GM23248 (cell line): ENCODE measurements at regions not wholly inside any gene's neighbourhood (a gene's known extent, or its start where the extent isn't known, plus 50 kb on each side); places are given as distances from the start of the nearest gene placed in this dataset.

Source experiments
- DNase-seq: peaks from one replicate; pipeline ENCODE4 v3.0.0-alpha.2; 2015
- H2AFZ ChIP-seq: fragments of 200-600 bp; sonication (generic); 2 replicates; pipeline ENCODE4 v1.6.1; 2016; ENCODE audit warnings: antibody characterized with exemption
- H3F3A ChIP-seq: fragments of 200-600 bp; sonication (generic); 2 replicates; pipeline ENCODE4 v1.6.1; 2016; ENCODE audit warnings: mild to moderate bottlenecking, antibody characterized with exemption, mixed run types; ENCODE audit not compliant: insufficient read depth
- H3K27ac ChIP-seq: fragments of 200-600 bp; sonication (generic); 2 replicates; pipeline ENCODE4 v1.5.1; 2016; ENCODE audit warnings: mild to moderate bottlenecking
- H3K27me3 ChIP-seq: fragments of 200-600 bp; sonication (generic); replicated peaks from 2 replicates; pipeline ENCODE4 v1.6.1; 2016; ENCODE audit warnings: mild to moderate bottlenecking; ENCODE audit not compliant: insufficient read depth
- H3K36me3 ChIP-seq: fragments of 200-600 bp; sonication (generic); 2 replicates; pipeline ENCODE4 v1.6.1; 2016; ENCODE audit warnings: low read depth, mild to moderate bottlenecking
- H3K4me1 ChIP-seq: fragments of 200-600 bp; sonication (generic); 2 replicates; pipeline ENCODE4 v1.6.1; 2016; ENCODE audit warnings: mild to moderate bottlenecking; ENCODE audit not compliant: insufficient read depth
- H3K4me2 ChIP-seq: fragments of 200-600 bp; sonication (generic); one replicate; pipeline ENCODE4 v1.6.1; 2016; ENCODE audit warnings: mild to moderate bottlenecking; ENCODE audit not compliant: unreplicated experiment
- H3K4me3 ChIP-seq: fragments of 200-600 bp; sonication (generic); 2 replicates; pipeline ENCODE4 v1.5.1; 2016; ENCODE audit warnings: mild to moderate bottlenecking
- H3K79me2 ChIP-seq: fragments of 200-600 bp; sonication (generic); 2 replicates; pipeline ENCODE4 v1.6.1; 2016; ENCODE audit warnings: mild to moderate bottlenecking; ENCODE audit not compliant: insufficient read depth
- H3K9ac ChIP-seq: fragments of 200-600 bp; sonication (generic); 2 replicates; pipeline ENCODE4 v1.6.1; 2016; ENCODE audit warnings: mild to moderate bottlenecking
- H3K9me2 ChIP-seq: fragments of 200-600 bp; sonication (generic); 2 replicates; pipeline ENCODE4 v1.6.1; 2016; ENCODE audit warnings: mixed run types, mild to moderate bottlenecking, moderate library complexity; ENCODE audit not compliant: insufficient read depth
- H3K9me3 ChIP-seq: fragments of 200-600 bp; sonication (generic); one replicate; pipeline ENCODE4 v1.6.1; 2017; ENCODE audit warnings: low read depth
- H4K20me1 ChIP-seq: fragments of 200-600 bp; sonication (generic); 2 replicates; pipeline ENCODE4 v1.6.0; 2016; ENCODE audit not compliant: insufficient read depth
- EZH2 ChIP-seq: fragments of 200-600 bp; sonication (generic); IDR thresholded peaks from 2 replicates; pipeline ENCODE4 v1.6.1; 2018; ENCODE audit warnings: antibody characterized with exemption, mild to moderate bottlenecking; ENCODE audit not compliant: insufficient read depth, poor library complexity, severe bottlenecking
- EZH2phosphoT487 ChIP-seq: fragments of 200-600 bp; sonication (generic); IDR thresholded peaks from 2 replicates; pipeline ENCODE4 v1.6.1; 2018; ENCODE audit warnings: antibody characterized with exemption, moderate library complexity, mild to moderate bottlenecking, low read depth; ENCODE audit not compliant: insufficient read depth
- WGBS, 2 experiments: methylation state at CpG; one replicate each; pipeline ENCODE4 v1.1.6; 2015 to 2017; ENCODE audit warnings: low lambda C conversion rate in 2 of 2, low coverage in 1 of 2; ENCODE audit errors: missing lambda C conversion rate in 2 of 2; 5-methylcytosine and 5-hydroxymethylcytosine counted together
- in situ Hi-C: fragments of 300-500 bp; cut with MboI; formaldehyde crosslinking; loops from 2 replicates; pipeline ENCODE4 v1.15.0; 2020

- Histone ChIP-seq H3K27me3 (no peaks in the 10 kb centered on the region), H3K4me2 (no peak overlapping the region), H3K79me2 (no peaks in the 10 kb centered on the region), H3K36me3 (no peaks in the 10 kb centered on the region), H3K27ac (no peak overlapping the region), H3F3A (no peaks in the 10 kb centered on the region), H3K9me3 (no peaks in the 10 kb centered on the region), H3K9me2 (no peaks in the 10 kb centered on the region), H3K9ac (no peak overlapping the region), H3K4me1 (no peaks in the 10 kb centered on the region), H3K4me3 (no peak overlapping the region), H4K20me1 (no peaks in the 10 kb centered on the region), H2AFZ (no peak overlapping the region)
- TF ChIP-seq EZH2 = no peak
- no peak for TF ChIP-seq EZH2phosphoT487
- in situ Hi-C loops = no loop called here
- DNase-seq = no peak
These were observed 94.8 kb upstream of the ATP2B1 start for GRCh38 chr12:89803412-89803811.

GRCh38 chr12:89801284-89801683, 92.6 kb upstream of the ATP2B1 start:
- Histone ChIP-seq H3F3A (no peaks in the 10 kb centered on the region), H3K27ac (no peak overlapping the region), H3K4me1 (no peaks in the 10 kb centered on the region), H4K20me1 (no peaks in the 10 kb centered on the region), H3K4me3 (no peak overlapping the region), H3K9me2 (no peaks in the 10 kb centered on the region), H3K36me3 (no peaks in the 10 kb centered on the region), H2AFZ (no peak overlapping the region), H3K27me3 (no peaks in the 10 kb centered on the region), H3K4me2 (no peak overlapping the region), H3K9me3 (no peaks in the 10 kb centered on the region), H3K9ac (no peak overlapping the region), H3K79me2 (no peaks in the 10 kb centered on the region)
- in situ Hi-C loops = no loop called here
- no peak for DNase-seq
- TF ChIP-seq EZH2 = no peak
- no peak for TF ChIP-seq EZH2phosphoT487
- 85 to 90% methylated on average over 2 of the region's 2 CpGs for WGBS, 2 experiments

GRCh38 chr12:89800435-89800834, 91.8 kb upstream of the ATP2B1 start:
- H3K4me3 ChIP-seq = no peak overlapping the region
- H3K27me3 ChIP-seq = no peaks in the 10 kb centered on the region
- in situ Hi-C loops = no loop called here
- no peaks in the 10 kb centered on the region for H3K9me2 ChIP-seq
- H3K4me2 ChIP-seq = no peak overlapping the region
- no peak overlapping the region for H3K27ac ChIP-seq
- H3K9ac ChIP-seq = no peak overlapping the region
- no peak overlapping the region for H2AFZ ChIP-seq
- DNase-seq = no peak
- no peaks in the 10 kb centered on the region for H3K4me1 ChIP-seq
- no peaks in the 10 kb centered on the region for H3F3A ChIP-seq
- no peaks in the 10 kb centered on the region for H3K79me2 ChIP-seq
- no peaks in the 10 kb centered on the region for H3K36me3 ChIP-seq
- H3K9me3 ChIP-seq = no peaks in the 10 kb centered on the region
- no peaks in the 10 kb centered on the region for H4K20me1 ChIP-seq
- TF ChIP-seq EZH2 = no peak
- TF ChIP-seq EZH2phosphoT487 = no peak

- TF ChIP-seq EZH2 (no peak), EZH2phosphoT487 (no peak)
- DNase-seq = no peak
- H3K9me2 ChIP-seq = no peaks in the 10 kb centered on the region
- no peaks in the 10 kb centered on the region for H3K27me3 ChIP-seq
- H3K27ac ChIP-seq = no peak overlapping the region
- H3K4me2 ChIP-seq = no peak overlapping the region
- H2AFZ ChIP-seq = no peak overlapping the region
- no peaks in the 10 kb centered on the region for H3K36me3 ChIP-seq
- no peaks in the 10 kb centered on the region for H3K9me3 ChIP-seq
- H3K9ac ChIP-seq = no peak overlapping the region
- H3F3A ChIP-seq = no peaks in the 10 kb centered on the region
- H3K4me1 ChIP-seq = no peaks in the 10 kb centered on the region
- H3K4me3 ChIP-seq = no peak overlapping the region
- in situ Hi-C loops = no loop called here
- 79 to 84% methylated on average over 3 of the region's 3 CpGs for WGBS, 2 experiments
- H3K79me2 ChIP-seq = no peaks in the 10 kb centered on the region
- H4K20me1 ChIP-seq = no peaks in the 10 kb centered on the region
These were observed 90.7 kb upstream of the ATP2B1 start for GRCh38 chr12:89799316-89799715.

GRCh38 chr12:89797436-89797835, 88.8 kb upstream of the ATP2B1 start:
- no peak for TF ChIP-seq EZH2phosphoT487
- no peak for TF ChIP-seq EZH2
- no peak overlapping the region for H3K4me3 ChIP-seq
- no peaks in the 10 kb centered on the region for H3F3A ChIP-seq
- no peak overlapping the region for H2AFZ ChIP-seq
- H4K20me1 ChIP-seq = no peaks in the 10 kb centered on the region
- no peak overlapping the region for H3K27ac ChIP-seq
- no peak overlapping the region for H3K9ac ChIP-seq
- H3K79me2 ChIP-seq = no peaks in the 10 kb centered on the region
- no peak overlapping the region for H3K4me2 ChIP-seq
- DNase-seq = no peak
- WGBS, 2 experiments = 88 to 100% methylated on average over 2 of the region's 2 CpGs
- H3K9me3 ChIP-seq = no peaks in the 10 kb centered on the region
- no peaks in the 10 kb centered on the region for H3K27me3 ChIP-seq
- in situ Hi-C loops = no loop called here
- H3K36me3 ChIP-seq = no peaks in the 10 kb centered on the region
- H3K9me2 ChIP-seq = no peaks in the 10 kb centered on the region
- no peaks in the 10 kb centered on the region for H3K4me1 ChIP-seq
